ENCODE measurements at regions not wholly inside any gene's neighbourhood (a gene's known extent, or its start where the extent isn't known, plus 50 kb on each side); places are given as distances from the start of the nearest gene placed in this dataset.

- TF ChIP-seq CTCF (IDR thresholded peaks at IDR 0.05) (no peak), NFE2L2 (conservative IDR thresholded peaks at IDR 0.05; ENCODE audit: low read length) (no peak), EP300 (IDR thresholded peaks at IDR 0.05) (no peak)
Observed at GRCh38 chr5:39941416-39941815, 516.6 kb upstream of the DAB2 start.
